DOHH2 (cell line): ENCODE measurements at regions not wholly inside any gene's neighbourhood (a gene's known extent, or its start where the extent isn't known, plus 50 kb on each side); places are given as distances from the start of the nearest gene placed in this dataset.

Experiments
- H3F3A ChIP-seq: fragments of 200-600 bp; sonication (generic), shearing (Covaris generic); 2 replicates; pipeline ENCODE4 v1.6.0; 2016; ENCODE audit warnings: antibody characterized with exemption, mild to moderate bottlenecking; ENCODE audit not compliant: control insufficient read depth, insufficient read depth
- H3K27ac ChIP-seq: fragments of 200-600 bp; sonication (generic); 2 replicates; pipeline ENCODE4 v1.5.1; 2014; ENCODE audit warnings: low read depth, mild to moderate bottlenecking, low read length, moderate library complexity
- H3K27me3 ChIP-seq: fragments of 200-600 bp; sonication (generic); 2 replicates; pipeline ENCODE4 v1.6.1; 2014; ENCODE audit warnings: mild to moderate bottlenecking, low read length, mixed read lengths; ENCODE audit not compliant: control insufficient read depth
- H3K36me3 ChIP-seq: fragments of 200-600 bp; sonication (generic); 2 replicates; pipeline ENCODE4 v1.6.1; 2014; ENCODE audit warnings: mild to moderate bottlenecking, low read length, moderate library complexity, mixed read lengths; ENCODE audit not compliant: control insufficient read depth
- H3K4me1 ChIP-seq: fragments of 200-600 bp; sonication (generic); 2 replicates; pipeline ENCODE4 v1.6.1; 2014; ENCODE audit warnings: mild to moderate bottlenecking, low read length, mixed read lengths; ENCODE audit not compliant: control insufficient read depth
- H3K4me2 ChIP-seq: fragments of 200-600 bp; sonication (generic); 2 replicates; pipeline ENCODE4 v1.6.0; 2014; ENCODE audit warnings: mild to moderate bottlenecking, low read length, moderate library complexity
- H3K4me3 ChIP-seq: fragments of 200-600 bp; sonication (generic); 2 replicates; pipeline ENCODE4 v1.5.1; 2014; ENCODE audit warnings: mild to moderate bottlenecking, low read length, mixed read lengths
- H3K79me2 ChIP-seq: fragments of 200-600 bp; sonication (generic); 2 replicates; pipeline ENCODE4 v1.6.1; 2014; ENCODE audit warnings: mild to moderate bottlenecking, low read length, mixed read lengths; ENCODE audit not compliant: control insufficient read depth
- H3K9me2 ChIP-seq: fragments of 200-600 bp; sonication (generic); replicated peaks from 2 replicates; pipeline ENCODE4 v1.6.1; 2014; ENCODE audit warnings: mild to moderate bottlenecking, low read length, mixed read lengths; ENCODE audit not compliant: control insufficient read depth
- H3K9me3 ChIP-seq: fragments of 200-600 bp; sonication (generic); 2 replicates; pipeline ENCODE4 v1.6.1; 2014; ENCODE audit warnings: antibody characterized with exemption, low read length, mixed read lengths; ENCODE audit not compliant: control insufficient read depth, insufficient read depth
- H4K20me1 ChIP-seq: fragments of 200-600 bp; sonication (generic); 2 replicates; pipeline ENCODE4 v1.6.0; 2014; ENCODE audit warnings: low read depth, mild to moderate bottlenecking, antibody characterized with exemption, low read length, moderate library complexity; ENCODE audit not compliant: control insufficient read depth, insufficient read depth
- CTCF ChIP-seq: fragments of 200-600 bp; sonication (generic); IDR thresholded peaks from one replicate; pipeline ENCODE4 v1.5.1; 2014; ENCODE audit warnings: antibody characterized with exemption, mild to moderate bottlenecking, low read depth, low read length; ENCODE audit not compliant: poor library complexity, severe bottlenecking
- EZH2phosphoT487 ChIP-seq: fragments of 200-600 bp; sonication (generic); IDR thresholded peaks from 2 replicates; pipeline ENCODE4 v1.6.1; 2017; ENCODE audit warnings: borderline replicate concordance, mild to moderate bottlenecking, antibody characterized with exemption, low read length, moderate library complexity, mixed read lengths

DNA sequence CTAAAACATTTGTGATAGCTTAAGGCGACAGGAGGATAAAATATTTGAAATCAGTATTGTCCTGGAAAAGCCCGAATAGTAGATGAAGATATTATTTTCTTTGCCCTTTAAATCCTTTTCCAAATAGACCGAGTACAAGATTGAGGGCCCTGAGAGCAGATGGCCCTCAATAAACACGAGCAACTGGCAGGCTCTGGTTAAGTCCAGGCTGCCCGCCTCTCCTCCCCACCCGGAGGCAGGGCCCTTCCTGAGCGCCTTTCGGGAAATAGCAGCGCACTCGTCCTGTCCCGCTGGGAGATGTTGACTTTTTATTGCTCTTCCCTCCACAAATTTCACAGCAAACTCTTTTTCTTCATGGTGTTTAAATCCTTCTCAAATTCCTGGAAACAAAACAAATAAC, 50.8 kb upstream of the MAX start:
- Histone ChIP-seq H3K9me2 (no peaks in the 10 kb centered on the region), H3K79me2 (no peaks in the 10 kb centered on the region), H3K4me2 (no peak overlapping the region), H3K4me3 (no peak overlapping the region), H3K36me3 (no peaks in the 10 kb centered on the region), H3K27ac (no peak overlapping the region), H3F3A (no peaks in the 10 kb centered on the region), H3K27me3 (peaks cover 6% of the 10 kb centered on the region; the same call in 1 of the 2 replicates), H3K4me1 (peaks cover 5% of the 10 kb centered on the region; the same call in 1 of the 2 replicates), H3K9me3 (no peaks in the 10 kb centered on the region), H4K20me1 (no peaks in the 10 kb centered on the region)
- TF ChIP-seq CTCF (no peak), EZH2phosphoT487 (no peak)

DNA sequence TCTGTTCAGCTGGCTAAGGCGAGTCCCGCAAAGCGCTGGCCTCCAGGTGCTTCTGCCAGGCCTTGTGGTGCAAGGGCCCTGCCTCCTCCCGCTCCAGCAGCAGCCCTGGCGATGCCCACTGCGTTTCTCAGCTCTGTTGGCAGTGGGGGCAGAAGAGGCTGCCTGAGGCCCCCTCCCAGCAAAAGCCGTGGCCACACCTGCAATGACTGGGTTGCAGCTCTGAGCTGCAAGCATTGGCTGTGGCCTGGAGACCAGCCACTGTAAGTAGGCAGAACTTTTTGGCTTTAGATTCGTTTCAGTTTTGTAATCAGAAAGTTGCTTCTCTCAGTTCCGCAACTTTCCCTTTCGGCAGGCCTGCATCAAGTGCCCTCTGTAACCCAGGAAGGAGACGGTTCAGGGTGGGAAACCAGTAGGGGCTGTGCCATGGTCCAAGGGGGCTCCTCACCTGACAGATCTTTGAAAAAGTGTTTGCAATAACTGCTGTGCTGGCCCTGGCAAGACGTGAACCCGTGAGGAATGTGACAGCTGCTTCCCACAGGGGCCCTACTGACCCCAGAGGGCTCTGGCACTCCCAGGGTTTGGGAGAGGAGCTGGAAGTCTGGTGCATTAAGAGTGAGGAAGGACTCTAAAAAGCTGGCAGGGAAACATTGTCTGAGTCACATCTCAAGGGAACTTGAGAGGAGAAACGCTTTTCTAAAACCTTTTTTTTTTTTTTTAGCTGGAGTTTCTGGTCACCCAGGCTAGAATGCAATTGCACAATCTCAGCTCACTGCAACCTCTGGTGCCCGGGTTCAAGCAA, 54.5 kb upstream of the MAX start:
- H3K9me3 ChIP-seq, result no peaks in the 10 kb centered on the region
- H3K4me2 ChIP-seq, result no peak overlapping the region
- H3K9me2 ChIP-seq, result no peaks in the 10 kb centered on the region
- H3K79me2 ChIP-seq, result no peaks in the 10 kb centered on the region
- H3F3A ChIP-seq, result no peaks in the 10 kb centered on the region
- no peaks in the 10 kb centered on the region for H4K20me1 ChIP-seq
- H3K36me3 ChIP-seq, result no peaks in the 10 kb centered on the region
- H3K27me3 ChIP-seq, result no peaks in the 10 kb centered on the region
- peaks cover 25% of the 10 kb centered on the region for H3K4me1 ChIP-seq
- TF ChIP-seq CTCF, result no peak
- no peak for TF ChIP-seq EZH2phosphoT487
- H3K4me3 ChIP-seq, result no peak overlapping the region
- no peak overlapping the region for H3K27ac ChIP-seq

DNA sequence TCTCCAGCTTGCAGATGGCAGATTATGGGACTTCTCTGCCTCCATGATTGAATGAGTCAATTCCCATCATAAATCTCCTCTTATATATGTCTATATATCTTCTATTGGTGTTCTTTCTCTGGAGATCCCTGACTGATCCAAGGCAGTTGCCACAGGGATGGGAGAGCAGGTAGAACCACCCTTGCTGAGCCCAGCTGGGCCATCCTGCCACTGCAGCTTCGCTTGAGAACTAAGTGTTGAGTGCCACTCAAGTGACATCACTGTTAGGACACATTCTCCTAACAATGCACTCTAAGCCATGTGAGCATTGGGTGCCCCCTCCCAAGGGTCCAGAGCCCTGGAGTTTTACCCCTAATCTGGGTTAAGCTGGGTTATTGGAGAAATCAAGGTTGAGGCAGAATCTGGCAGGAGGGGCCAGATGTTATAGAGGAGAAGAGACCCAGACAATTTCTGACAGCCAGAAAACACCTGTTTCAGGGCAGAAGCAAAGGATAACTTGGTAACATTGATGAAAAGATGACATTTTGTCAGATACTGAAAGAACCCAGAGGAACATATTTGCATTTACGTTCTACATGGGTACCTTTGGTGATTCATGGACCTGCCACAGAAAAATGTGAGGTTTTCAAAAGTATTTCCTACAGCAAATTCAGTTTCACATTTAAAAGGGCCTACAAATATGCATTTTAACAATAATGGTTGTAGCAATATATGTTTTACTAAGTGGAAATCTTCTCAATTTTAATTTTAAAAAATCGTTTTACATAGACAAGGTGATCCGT, 57.2 kb upstream of the MAX start:
- no peaks in the 10 kb centered on the region for H3K9me3 ChIP-seq
- no peaks in the 10 kb centered on the region for H3F3A ChIP-seq
- no peak for TF ChIP-seq CTCF
- no peak for TF ChIP-seq EZH2phosphoT487
- H3K36me3 ChIP-seq, result no peaks in the 10 kb centered on the region
- no peaks in the 10 kb centered on the region for H3K27me3 ChIP-seq
- peak overlapping the region; percentile 6; the same call in 1 of the 2 replicates for H3K4me3 ChIP-seq
- no peak overlapping the region for H3K27ac ChIP-seq
- H3K79me2 ChIP-seq, result no peaks in the 10 kb centered on the region
- no peaks in the 10 kb centered on the region for H3K9me2 ChIP-seq
- H3K4me1 ChIP-seq, result peaks cover 28% of the 10 kb centered on the region
- no peaks in the 10 kb centered on the region for H4K20me1 ChIP-seq
- H3K4me2 ChIP-seq, result peak overlapping the region; percentile 33
